ENCODE measurements at regions not wholly inside any gene's neighbourhood (a gene's known extent, or its start where the extent isn't known, plus 50 kb on each side); places are given as distances from the start of the nearest gene placed in this dataset.

DNA sequence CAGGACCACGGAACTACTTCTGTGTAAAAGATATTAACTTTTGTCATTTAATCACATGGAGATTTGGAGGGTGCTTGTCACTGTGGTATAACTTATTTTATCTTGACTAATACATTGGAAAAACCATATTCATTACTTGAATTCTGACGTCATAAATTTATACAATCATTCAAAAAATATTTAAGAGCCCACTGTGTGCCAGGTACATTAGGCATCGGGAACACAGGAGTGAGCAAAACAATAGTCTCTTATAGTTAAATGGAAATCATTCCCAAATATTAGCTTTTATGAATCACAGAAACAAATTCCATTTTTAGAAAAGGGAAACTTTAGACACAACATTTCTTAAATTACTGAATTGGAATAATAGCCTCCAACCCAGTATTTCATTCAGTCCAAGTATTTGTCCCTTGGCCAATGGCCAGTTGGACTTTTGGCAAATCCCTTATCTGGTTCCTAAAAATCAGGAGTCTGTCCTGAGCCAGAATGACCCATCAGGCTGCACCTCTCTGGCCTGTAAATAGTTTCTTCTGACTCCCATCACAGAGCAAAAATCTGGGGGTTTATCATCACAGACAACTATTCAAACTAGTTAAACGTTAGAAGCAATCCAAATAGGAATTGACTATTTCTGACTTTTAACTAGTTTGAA, 104.3 kb upstream of the FSTL4 start (continued):
- TF ChIP-seq, protein P1, sequence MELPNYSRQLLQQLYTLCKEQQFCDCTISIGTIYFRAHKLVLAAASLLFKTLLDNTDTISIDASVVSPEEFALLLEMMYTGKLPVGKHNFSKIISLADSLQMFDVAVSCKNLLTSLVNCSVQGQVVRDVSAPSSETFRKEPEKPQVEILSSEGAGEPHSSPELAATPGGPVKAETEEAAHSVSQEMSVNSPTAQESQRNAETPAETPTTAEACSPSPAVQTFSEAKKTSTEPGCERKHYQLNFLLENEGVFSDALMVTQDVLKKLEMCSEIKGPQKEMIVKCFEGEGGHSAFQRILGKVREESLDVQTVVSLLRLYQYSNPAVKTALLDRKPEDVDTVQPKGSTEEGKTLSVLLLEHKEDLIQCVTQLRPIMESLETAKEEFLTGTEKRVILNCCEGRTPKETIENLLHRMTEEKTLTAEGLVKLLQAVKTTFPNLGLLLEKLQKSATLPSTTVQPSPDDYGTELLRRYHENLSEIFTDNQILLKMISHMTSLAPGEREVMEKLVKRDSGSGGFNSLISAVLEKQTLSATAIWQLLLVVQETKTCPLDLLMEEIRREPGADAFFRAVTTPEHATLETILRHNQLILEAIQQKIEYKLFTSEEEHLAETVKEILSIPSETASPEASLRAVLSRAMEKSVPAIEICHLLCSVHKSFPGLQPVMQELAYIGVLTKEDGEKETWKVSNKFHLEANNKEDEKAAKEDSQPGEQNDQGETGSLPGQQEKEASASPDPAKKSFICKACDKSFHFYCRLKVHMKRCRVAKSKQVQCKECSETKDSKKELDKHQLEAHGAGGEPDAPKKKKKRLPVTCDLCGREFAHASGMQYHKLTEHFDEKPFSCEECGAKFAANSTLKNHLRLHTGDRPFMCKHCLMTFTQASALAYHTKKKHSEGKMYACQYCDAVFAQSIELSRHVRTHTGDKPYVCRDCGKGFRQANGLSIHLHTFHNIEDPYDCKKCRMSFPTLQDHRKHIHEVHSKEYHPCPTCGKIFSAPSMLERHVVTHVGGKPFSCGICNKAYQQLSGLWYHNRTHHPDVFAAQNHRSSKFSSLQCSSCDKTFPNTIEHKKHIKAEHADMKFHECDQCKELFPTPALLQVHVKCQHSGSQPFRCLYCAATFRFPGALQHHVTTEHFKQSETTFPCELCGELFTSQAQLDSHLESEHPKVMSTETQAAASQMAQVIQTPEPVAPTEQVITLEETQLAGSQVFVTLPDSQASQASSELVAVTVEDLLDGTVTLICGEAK (IDR thresholded peaks at IDR 0.05; ENCODE audit: borderline replicate concordance): no peak

DNA sequence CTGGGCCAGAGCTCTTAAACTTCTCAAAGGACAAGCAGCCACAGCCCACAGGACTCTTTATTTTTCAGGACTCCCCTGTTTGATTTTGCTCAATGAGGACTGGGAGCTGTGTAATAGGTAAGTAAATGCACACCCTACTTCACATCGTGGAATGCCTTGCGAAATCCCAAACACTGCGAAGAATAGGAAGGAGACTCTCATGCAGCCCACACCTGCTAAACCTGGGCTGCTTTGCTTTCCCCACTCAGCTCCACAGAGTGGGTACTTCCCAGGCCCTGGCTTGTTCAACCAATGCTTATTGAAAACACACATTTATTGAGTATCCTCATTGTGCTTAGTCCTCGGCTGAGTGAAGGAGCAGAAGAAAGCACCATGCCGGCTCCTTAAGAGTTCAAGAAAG, 103.3 kb upstream of the FSTL4 start:
- CTCF ChIA-PET: no interaction called here
- Histone ChIP-seq H3K79me2 (ENCODE audit: control insufficient read depth, insufficient read depth, low read length) (no peaks in the 10 kb centered on the region), H3K27ac (ENCODE audit: control insufficient read depth, insufficient read depth) (no peak overlapping the region), H3K36me3 (ENCODE audit: control insufficient read depth in 2 of 2, insufficient read depth in 2 of 2, low read length in 1 of 2) (no peaks in the 10 kb centered on the region), H3K9me3 (replicated peaks; ENCODE audit: control insufficient read depth, insufficient read depth, low read length) (no peaks in the 10 kb centered on the region), H3K4me1 (ENCODE audit: control insufficient read depth, insufficient read depth, low read length) (no peaks in the 10 kb centered on the region), H3K4me3 (no peak overlapping the region), H2AFZ (ENCODE audit: control insufficient read depth, low read depth, low read length) (no peak overlapping the region), H3K27me3 (replicated peaks in 1 of 2; ENCODE audit: control insufficient read depth in 2 of 2, insufficient read depth in 2 of 2, low read length in 1 of 2) (peaks cover 0 to under 1% of the 10 kb centered on the region in 2 experiments; a peak in 1 of 4 replicates), H3K4me2 (ENCODE audit: control insufficient read depth, insufficient read depth) (no peak overlapping the region), H3K9ac (ENCODE audit: control insufficient read depth, insufficient read depth, low read length) (no peak overlapping the region), H4K20me1 (ENCODE audit: control insufficient read depth, insufficient read depth) (no peaks in the 10 kb centered on the region)
- SMC1A ChIA-PET (ENCODE audit: uncharacterized antibody, unreplicated experiment): interaction anchor here (1.5 to 1.8 kb wide), 2 partner anchors 11 to 16 kb away, joined by 4 read pairs; no protein-coding TSS in a partner anchor
- RAD21 ChIA-PET (ENCODE audit: unreplicated experiment): no interaction called here
- ATAC-seq (no peak), FAIRE-seq (no peak), DNase-seq (ENCODE audit: low read depth, low spot score) (no peak)
- in situ Hi-C loops (cut with MboI): no loop called here
- intact Hi-C loops (cut with micrococcal nuclease; ENCODE audit: unreplicated experiment): no loop called here
- BruUV-seq (replicated peaks): no TSS peak
- TF ChIP-seq, protein P2, sequence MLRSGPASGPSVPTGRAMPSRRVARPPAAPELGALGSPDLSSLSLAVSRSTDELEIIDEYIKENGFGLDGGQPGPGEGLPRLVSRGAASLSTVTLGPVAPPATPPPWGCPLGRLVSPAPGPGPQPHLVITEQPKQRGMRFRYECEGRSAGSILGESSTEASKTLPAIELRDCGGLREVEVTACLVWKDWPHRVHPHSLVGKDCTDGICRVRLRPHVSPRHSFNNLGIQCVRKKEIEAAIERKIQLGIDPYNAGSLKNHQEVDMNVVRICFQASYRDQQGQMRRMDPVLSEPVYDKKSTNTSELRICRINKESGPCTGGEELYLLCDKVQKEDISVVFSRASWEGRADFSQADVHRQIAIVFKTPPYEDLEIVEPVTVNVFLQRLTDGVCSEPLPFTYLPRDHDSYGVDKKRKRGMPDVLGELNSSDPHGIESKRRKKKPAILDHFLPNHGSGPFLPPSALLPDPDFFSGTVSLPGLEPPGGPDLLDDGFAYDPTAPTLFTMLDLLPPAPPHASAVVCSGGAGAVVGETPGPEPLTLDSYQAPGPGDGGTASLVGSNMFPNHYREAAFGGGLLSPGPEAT (IDR thresholded peaks at IDR 0.05; ENCODE audit: low read depth): no peak
- TF ChIP-seq NR2C1 (IDR thresholded peaks at IDR 0.05): no peak
- TF ChIP-seq, protein P3, sequence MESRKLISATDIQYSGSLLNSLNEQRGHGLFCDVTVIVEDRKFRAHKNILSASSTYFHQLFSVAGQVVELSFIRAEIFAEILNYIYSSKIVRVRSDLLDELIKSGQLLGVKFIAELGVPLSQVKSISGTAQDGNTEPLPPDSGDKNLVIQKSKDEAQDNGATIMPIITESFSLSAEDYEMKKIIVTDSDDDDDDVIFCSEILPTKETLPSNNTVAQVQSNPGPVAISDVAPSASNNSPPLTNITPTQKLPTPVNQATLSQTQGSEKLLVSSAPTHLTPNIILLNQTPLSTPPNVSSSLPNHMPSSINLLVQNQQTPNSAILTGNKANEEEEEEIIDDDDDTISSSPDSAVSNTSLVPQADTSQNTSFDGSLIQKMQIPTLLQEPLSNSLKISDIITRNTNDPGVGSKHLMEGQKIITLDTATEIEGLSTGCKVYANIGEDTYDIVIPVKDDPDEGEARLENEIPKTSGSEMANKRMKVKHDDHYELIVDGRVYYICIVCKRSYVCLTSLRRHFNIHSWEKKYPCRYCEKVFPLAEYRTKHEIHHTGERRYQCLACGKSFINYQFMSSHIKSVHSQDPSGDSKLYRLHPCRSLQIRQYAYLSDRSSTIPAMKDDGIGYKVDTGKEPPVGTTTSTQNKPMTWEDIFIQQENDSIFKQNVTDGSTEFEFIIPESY (IDR thresholded peaks at IDR 0.05): no peak
- WGBS (ENCODE audit: insufficient coverage, insufficient replicate concordance, low lambda C conversion rate, missing lambda C conversion rate): 43% methylated on average over 5 of the region's 5 CpGs
- POLR2A ChIA-PET: no interaction called here
